Retinal pigment epithelial cell (primary cell): ENCODE measurements at regions not wholly inside any gene's neighbourhood (a gene's known extent, or its start where the extent isn't known, plus 50 kb on each side); places are given as distances from the start of the nearest gene placed in this dataset.

Experiments
- DNase-seq: peaks from one replicate; pipeline ENCODE4 v3.0.0-alpha.2; 2010; ENCODE audit warnings: low read depth
- H3K4me3 ChIP-seq: 2 replicates; pipeline ENCODE4 v1.5.1; 2011; ENCODE audit warnings: mild to moderate bottlenecking, low read length, control low read depth, moderate library complexity
- TF ChIP-seq, protein P1 (sequence below): conservative IDR thresholded peaks from 2 replicates; pipeline ENCODE4 v1.5.1; 2011; ENCODE audit warnings: low read depth, low read length, control low read depth, inconsistent platforms

DNA sequence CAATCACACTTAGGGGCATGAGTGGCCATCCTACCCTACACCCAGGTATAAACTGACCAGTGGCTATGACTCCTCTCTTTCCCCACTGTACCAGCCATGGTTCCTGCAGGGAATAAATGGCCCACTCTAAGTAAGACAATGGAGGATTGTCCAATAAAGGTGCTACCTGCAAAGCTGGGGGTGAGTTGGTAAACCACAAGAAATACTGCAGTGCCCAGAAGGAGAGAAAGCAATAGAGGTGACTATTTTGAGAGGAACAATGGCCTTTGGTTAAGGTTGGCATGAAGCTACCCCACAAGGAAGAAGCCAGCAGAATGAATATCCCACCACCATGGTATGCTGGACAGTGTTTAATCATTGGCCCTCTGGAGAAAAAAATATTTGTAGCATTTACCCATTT is 233.3 kb upstream of the ECI2 start:
- DNase-seq, result no peak
- no peak overlapping the region for H3K4me3 ChIP-seq
- TF ChIP-seq, protein P1, sequence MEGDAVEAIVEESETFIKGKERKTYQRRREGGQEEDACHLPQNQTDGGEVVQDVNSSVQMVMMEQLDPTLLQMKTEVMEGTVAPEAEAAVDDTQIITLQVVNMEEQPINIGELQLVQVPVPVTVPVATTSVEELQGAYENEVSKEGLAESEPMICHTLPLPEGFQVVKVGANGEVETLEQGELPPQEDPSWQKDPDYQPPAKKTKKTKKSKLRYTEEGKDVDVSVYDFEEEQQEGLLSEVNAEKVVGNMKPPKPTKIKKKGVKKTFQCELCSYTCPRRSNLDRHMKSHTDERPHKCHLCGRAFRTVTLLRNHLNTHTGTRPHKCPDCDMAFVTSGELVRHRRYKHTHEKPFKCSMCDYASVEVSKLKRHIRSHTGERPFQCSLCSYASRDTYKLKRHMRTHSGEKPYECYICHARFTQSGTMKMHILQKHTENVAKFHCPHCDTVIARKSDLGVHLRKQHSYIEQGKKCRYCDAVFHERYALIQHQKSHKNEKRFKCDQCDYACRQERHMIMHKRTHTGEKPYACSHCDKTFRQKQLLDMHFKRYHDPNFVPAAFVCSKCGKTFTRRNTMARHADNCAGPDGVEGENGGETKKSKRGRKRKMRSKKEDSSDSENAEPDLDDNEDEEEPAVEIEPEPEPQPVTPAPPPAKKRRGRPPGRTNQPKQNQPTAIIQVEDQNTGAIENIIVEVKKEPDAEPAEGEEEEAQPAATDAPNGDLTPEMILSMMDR, result no peak

DNA sequence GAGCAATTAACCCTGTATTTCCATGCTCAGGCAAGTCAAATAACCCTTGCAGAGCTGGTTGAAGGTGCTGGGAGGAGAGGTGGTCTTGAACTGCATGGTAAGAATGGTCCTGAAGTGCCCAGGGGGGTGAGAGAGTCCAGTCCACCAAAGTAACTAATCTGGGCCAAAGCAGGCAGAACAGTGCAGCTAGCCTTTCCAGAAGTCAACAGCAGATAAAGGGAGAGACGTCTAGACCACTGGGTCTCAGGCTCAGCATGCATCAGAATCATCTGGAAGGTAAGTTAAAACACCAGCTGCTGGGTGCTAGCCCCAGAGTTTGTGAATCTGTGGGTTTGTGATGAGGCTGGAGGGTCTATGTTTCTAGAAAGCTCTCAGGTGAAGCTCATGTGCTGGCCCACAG is 232.3 kb upstream of the ECI2 start:
- no peak overlapping the region for H3K4me3 ChIP-seq
- TF ChIP-seq, protein P1, result no peak
- no peak for DNase-seq

DNA sequence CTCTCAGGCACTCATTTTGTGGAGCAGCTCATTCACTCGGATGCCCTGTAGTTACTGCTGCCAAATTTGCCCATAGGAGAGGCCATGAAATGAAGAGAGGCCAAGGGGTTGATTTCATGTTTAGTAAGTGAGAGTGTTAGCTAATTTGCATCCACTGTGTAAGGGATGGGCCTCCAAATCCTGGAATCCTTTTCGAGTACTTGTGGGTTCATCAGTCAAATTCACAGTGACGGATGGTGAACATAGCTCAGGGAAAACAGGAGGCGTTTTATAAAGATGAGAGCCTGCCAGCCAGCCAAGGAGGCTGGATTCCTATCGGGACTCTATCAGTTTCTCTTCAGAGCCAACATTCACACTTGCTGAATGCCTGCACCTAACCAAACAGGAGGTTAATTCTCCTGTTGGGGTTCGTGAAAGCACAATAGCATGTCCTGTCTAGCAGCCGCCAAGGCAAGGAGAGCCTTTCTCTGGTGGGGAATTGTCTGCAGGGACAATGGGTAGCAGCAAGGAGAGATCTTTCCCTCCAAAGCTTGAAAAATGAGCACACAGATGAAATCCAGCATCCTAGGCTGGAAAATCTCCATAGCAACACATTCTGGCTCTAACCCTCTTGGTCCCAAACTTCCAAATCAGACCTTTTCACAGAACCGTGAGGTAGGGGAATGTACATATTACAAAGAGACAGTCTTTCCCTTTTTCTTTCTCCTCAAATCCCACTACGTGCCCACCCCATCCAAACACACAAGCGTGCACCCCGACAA is 231.4 kb upstream of the ECI2 start:
- no peak for DNase-seq
- TF ChIP-seq, protein P1, result no peak
- H3K4me3 ChIP-seq, result no peak overlapping the region

DNA sequence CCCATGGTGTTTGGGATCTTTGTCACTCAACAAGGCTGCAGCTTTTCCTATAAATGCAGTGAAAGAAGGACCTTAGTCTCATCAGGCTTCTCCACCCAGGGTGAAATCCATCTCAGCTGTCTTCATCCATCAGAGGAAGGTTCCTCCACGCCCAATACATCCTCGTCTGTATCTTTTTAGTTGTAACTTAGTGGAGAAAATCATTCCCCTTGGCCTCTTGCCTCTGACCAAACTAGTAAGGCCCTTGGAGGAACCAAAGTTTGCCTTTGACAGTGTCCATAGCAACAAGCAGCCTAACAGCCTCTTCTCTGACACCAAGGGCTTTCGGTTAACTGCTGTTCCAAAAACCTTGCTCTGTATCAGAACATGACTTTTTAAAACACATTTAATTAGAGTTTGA is 230.3 kb upstream of the ECI2 start:
- H3K4me3 ChIP-seq, result no peak overlapping the region
- no peak for DNase-seq
- TF ChIP-seq, protein P1, result no peak

DNA sequence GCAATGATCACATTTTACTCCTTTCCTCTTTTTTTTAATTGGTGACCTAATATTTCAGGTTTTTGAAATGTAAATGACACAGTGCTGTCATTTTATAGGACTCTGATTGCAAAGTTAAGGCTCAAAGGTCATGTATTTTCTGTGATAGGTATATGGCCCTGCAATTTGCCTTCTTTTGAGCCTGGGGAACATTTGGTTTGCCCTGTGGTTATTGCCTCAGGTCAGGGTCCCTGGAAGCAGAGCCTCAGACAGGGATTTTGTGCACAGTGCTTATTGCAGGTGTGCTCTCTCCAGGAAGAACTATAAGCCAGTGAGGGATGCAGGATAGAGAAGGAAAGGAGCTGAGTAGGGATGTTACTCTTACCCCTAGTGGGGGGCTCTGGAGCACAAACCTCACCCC is 229.3 kb upstream of the ECI2 start:
- H3K4me3 ChIP-seq, result no peak overlapping the region
- DNase-seq, result no peak
- TF ChIP-seq, protein P1, result no peak

DNA sequence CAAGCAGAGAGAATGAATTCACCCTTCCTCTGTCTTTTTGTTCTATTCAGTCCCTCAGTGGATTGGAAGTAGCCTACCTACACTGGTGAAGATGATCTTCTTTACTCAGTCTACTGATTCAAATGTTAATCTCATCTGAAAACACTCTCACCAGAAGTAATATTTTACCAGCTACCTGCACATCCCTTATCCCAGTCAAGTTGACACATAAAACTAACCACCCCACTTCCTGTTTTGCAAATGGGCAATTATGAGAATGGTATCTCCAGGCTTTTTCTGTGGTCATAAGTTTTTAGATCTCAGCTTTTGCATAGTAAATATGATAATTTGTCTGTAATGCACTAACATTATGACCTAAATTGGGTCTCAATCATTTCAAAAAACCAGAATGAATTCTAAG is 228.8 kb upstream of the ECI2 start:
- TF ChIP-seq, protein P1, result no peak
- no peak overlapping the region for H3K4me3 ChIP-seq
- no peak for DNase-seq

DNA sequence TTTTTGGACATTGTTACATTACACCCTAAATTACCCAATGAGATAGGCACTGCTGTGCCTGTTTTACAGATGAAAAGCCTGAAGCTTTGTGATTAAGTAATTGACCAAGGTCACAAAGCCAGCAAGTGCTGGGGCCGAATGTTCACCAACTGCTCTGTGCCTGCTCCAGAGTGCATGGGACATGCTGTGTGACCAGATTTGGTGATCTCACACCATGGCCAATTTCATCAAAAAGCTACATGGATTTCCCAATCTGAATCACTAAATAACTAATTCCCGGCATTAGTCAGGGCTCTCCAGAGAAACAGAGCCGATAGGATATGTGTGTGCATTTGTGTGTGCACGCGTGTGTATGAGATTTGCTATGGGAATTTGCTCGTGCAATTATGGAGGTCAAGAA is 228.3 kb upstream of the ECI2 start:
- TF ChIP-seq, protein P1, result no peak
- no peak overlapping the region for H3K4me3 ChIP-seq
- DNase-seq, result no peak
